ENCODE measurements at regions not wholly inside any gene's neighbourhood (a gene's known extent, or its start where the extent isn't known, plus 50 kb on each side); places are given as distances from the start of the nearest gene placed in this dataset.
"Not testable (repeated sequence)": the region's sequence is repeated elsewhere in the genome, so short reads cannot be mapped to it uniquely, and the experiment has no call there.

DNA sequence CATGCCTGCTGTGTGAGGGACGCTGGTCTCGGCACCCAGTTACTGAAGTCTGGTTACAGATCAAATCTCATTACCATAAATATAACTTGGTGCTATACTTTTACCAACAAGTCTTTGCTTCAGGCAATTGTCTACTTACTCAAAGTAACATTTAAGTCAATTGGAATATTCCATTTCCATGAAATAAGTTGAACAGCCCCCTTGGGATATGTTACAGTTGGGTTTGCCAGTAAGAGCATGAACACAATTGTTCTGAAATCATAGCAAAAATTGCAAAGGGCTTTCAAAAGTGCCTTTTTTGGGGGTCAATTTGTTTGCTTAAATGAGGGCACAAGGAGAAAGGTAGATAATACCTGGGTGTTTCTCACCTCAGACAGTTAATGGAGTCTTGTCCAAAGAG is 170.9 kb upstream of the EXOC2 start:
- Histone ChIP-seq H3K4me3 (replicated peaks in 1 of 4; ENCODE audit: control extremely low read depth in 1 of 4, insufficient read depth in 1 of 4, low read depth in 3 of 4, low read length in 4 of 4) (no peak overlapping the region), H3K27me3 (ENCODE audit: control insufficient read depth, insufficient read depth, low read length) (no peaks in the 10 kb centered on the region), H2AFZ (ENCODE audit: low read length) (no peak overlapping the region), H4K20me1 (ENCODE audit: control insufficient read depth, extremely low read depth, insufficient read depth, low read length) (no peaks in the 10 kb centered on the region), H3K9ac (ENCODE audit: insufficient read depth, low read length) (no peak overlapping the region), H3K36me3 (ENCODE audit: control insufficient read depth, insufficient read depth, low read length) (no peaks in the 10 kb centered on the region), H3K79me2 (ENCODE audit: control insufficient read depth, insufficient read depth, low read length) (no peaks in the 10 kb centered on the region), H3K4me2 (ENCODE audit: extremely low read depth, insufficient read depth, low read length) (peak overlapping the region; percentile 15), H3K9me3 (ENCODE audit: control insufficient read depth, insufficient read depth, low read depth, low read length) (no peaks in the 10 kb centered on the region), H3K27ac (ENCODE audit: insufficient read depth, low read length) (no peak overlapping the region), H3K4me1 (ENCODE audit: control insufficient read depth, extremely low read depth, insufficient read depth, low read length) (no peaks in the 10 kb centered on the region)
- no peak for DNase-seq (ENCODE audit: low read depth in 2 of 2)
- TF ChIP-seq, protein P1, sequence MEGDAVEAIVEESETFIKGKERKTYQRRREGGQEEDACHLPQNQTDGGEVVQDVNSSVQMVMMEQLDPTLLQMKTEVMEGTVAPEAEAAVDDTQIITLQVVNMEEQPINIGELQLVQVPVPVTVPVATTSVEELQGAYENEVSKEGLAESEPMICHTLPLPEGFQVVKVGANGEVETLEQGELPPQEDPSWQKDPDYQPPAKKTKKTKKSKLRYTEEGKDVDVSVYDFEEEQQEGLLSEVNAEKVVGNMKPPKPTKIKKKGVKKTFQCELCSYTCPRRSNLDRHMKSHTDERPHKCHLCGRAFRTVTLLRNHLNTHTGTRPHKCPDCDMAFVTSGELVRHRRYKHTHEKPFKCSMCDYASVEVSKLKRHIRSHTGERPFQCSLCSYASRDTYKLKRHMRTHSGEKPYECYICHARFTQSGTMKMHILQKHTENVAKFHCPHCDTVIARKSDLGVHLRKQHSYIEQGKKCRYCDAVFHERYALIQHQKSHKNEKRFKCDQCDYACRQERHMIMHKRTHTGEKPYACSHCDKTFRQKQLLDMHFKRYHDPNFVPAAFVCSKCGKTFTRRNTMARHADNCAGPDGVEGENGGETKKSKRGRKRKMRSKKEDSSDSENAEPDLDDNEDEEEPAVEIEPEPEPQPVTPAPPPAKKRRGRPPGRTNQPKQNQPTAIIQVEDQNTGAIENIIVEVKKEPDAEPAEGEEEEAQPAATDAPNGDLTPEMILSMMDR (conservative IDR thresholded peaks at IDR 0.05 in 1 of 2, IDR thresholded peaks at IDR 0.05 in 1 of 2; ENCODE audit: low read depth in 1 of 2, low read length in 2 of 2), result no peak
- no peak for TF ChIP-seq EZH2 (IDR thresholded peaks at IDR 0.05; ENCODE audit: low read length, missing control alignments)

DNA sequence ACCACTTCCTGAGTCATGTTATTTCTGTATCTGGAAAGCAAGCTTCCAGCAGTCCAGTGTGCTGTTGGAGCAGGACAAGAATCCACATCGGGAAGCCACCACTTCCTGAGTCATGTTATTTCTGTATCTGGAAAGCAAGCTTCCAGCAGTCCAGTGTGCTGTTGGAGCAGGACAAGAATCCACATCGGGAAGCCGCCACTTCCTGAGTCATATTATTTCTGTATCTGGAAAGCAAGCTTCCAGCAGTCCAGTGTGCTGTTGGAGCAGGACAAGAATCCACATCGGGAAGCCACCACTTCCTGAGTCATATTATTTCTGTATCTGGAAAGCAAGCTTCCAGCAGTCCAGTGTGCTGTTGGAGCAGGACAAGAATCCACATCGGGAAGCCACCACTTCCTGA is 170.2 kb upstream of the EXOC2 start:
- H4K20me1 ChIP-seq (ENCODE audit: control insufficient read depth, extremely low read depth, insufficient read depth, low read length); DNase-seq (ENCODE audit: low read depth in 2 of 2); H3K36me3 ChIP-seq (ENCODE audit: control insufficient read depth, insufficient read depth, low read length); H3K9ac ChIP-seq (ENCODE audit: insufficient read depth, low read length); H3K27me3 ChIP-seq (ENCODE audit: control insufficient read depth, insufficient read depth, low read length); H3K4me1 ChIP-seq (ENCODE audit: control insufficient read depth, extremely low read depth, insufficient read depth, low read length); H3K9me3 ChIP-seq (ENCODE audit: control insufficient read depth, insufficient read depth, low read depth, low read length); H3K27ac ChIP-seq (ENCODE audit: insufficient read depth, low read length); H3K79me2 ChIP-seq (ENCODE audit: control insufficient read depth, insufficient read depth, low read length); H2AFZ ChIP-seq (ENCODE audit: low read length); H3K4me3 ChIP-seq (replicated peaks in 1 of 4; ENCODE audit: control extremely low read depth in 1 of 4, insufficient read depth in 1 of 4, low read depth in 3 of 4, low read length in 4 of 4): not testable (repeated sequence)
- peak overlapping the region; percentile 35 for H3K4me2 ChIP-seq (ENCODE audit: extremely low read depth, insufficient read depth, low read length)

DNA sequence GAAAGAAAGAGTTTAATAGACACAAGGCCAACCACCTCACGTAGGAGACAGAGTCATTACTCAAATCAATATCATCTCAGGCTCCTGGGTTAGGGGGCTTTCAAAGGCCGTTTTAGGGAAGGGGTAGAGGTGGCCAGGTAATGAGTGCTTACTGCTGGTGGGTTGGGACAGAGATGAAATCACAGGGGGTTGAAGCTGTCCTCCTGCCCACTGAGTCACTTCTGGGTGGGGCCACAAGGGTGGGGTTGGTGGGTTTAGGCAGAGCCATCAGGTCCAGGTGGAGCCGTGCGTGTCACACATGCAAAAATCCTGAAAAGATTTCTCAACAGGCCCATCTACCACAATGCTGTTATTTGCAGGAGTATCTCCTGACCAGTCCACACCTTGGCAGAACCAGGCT is 167.0 kb upstream of the EXOC2 start:
- H3K27me3 ChIP-seq (ENCODE audit: control insufficient read depth, insufficient read depth, low read length), result no peaks in the 10 kb centered on the region
- H3K4me3 ChIP-seq (replicated peaks in 1 of 4; ENCODE audit: control extremely low read depth in 1 of 4, insufficient read depth in 1 of 4, low read depth in 3 of 4, low read length in 4 of 4), result no peak overlapping the region
- H3K79me2 ChIP-seq (ENCODE audit: control insufficient read depth, insufficient read depth, low read length), result no peaks in the 10 kb centered on the region
- no peak overlapping the region for H2AFZ ChIP-seq (ENCODE audit: low read length)
- H3K36me3 ChIP-seq (ENCODE audit: control insufficient read depth, insufficient read depth, low read length), result no peaks in the 10 kb centered on the region
- no peak overlapping the region for H3K9ac ChIP-seq (ENCODE audit: insufficient read depth, low read length)
- no peak overlapping the region for H3K27ac ChIP-seq (ENCODE audit: insufficient read depth, low read length)
- no peaks in the 10 kb centered on the region for H3K4me1 ChIP-seq (ENCODE audit: control insufficient read depth, extremely low read depth, insufficient read depth, low read length)
- H4K20me1 ChIP-seq (ENCODE audit: control insufficient read depth, extremely low read depth, insufficient read depth, low read length), result no peaks in the 10 kb centered on the region
- no peak overlapping the region for H3K4me2 ChIP-seq (ENCODE audit: extremely low read depth, insufficient read depth, low read length)
- no peak for DNase-seq (ENCODE audit: low read depth in 2 of 2)
- TF ChIP-seq, protein P1 (conservative IDR thresholded peaks at IDR 0.05 in 1 of 2, IDR thresholded peaks at IDR 0.05 in 1 of 2; ENCODE audit: low read depth in 1 of 2, low read length in 2 of 2), result no peak
- TF ChIP-seq EZH2 (IDR thresholded peaks at IDR 0.05; ENCODE audit: low read length, missing control alignments), result no peak
- no peaks in the 10 kb centered on the region for H3K9me3 ChIP-seq (ENCODE audit: control insufficient read depth, insufficient read depth, low read depth, low read length)
